NCI-H345 (cell line): ENCODE measurements at regions not wholly inside any gene's neighbourhood (a gene's known extent, or its start where the extent isn't known, plus 50 kb on each side); places are given as distances from the start of the nearest gene placed in this dataset.

Experiments used
- DNase-seq: peaks from one replicate; lab custom pipeline; 2025; lab: John Stamatoyannopoulos, UW

- no peak for DNase-seq
These were observed 76.7 kb upstream of the UNC5A start for GRCh38 chr5:176733406-176734262.

GRCh38 chr5:176734756-176735342 lies 75.5 kb upstream of the UNC5A start:
- DNase-seq = no peak

- DNase-seq = no peak
These were observed 74.7 kb upstream of the UNC5A start for GRCh38 chr5:176735383-176736265.

GRCh38 chr5:176736301-176736930 lies 73.9 kb upstream of the UNC5A start:
- no peak for DNase-seq

- DNase-seq = no peak
These were observed 73.2 kb upstream of the UNC5A start for GRCh38 chr5:176736931-176737745.

- DNase-seq = no peak
These were observed 72.4 kb upstream of the UNC5A start for GRCh38 chr5:176737746-176738636.

GRCh38 chr5:176738637-176739250 lies 71.6 kb upstream of the UNC5A start:
- no peak for DNase-seq

GRCh38 chr5:176739461-176740051 lies 70.8 kb upstream of the UNC5A start:
- DNase-seq = peak; percentile 88

- DNase-seq = peak; percentile 39
These were observed 70.1 kb upstream of the UNC5A start for GRCh38 chr5:176740131-176740701.

GRCh38 chr5:176740702-176741496 lies 69.5 kb upstream of the UNC5A start:
- peak; percentile 20 for DNase-seq

GRCh38 chr5:176741561-176742211 lies 68.7 kb upstream of the UNC5A start:
- no peak for DNase-seq

GRCh38 chr5:176742246-176743105 lies 67.9 kb upstream of the UNC5A start:
- no peak for DNase-seq

- peak; percentile 64 for DNase-seq
These were observed 67.1 kb upstream of the UNC5A start for GRCh38 chr5:176743136-176743861.

- peak; percentile 47 for DNase-seq
These were observed 66.3 kb upstream of the UNC5A start for GRCh38 chr5:176743868-176744583.

GRCh38 chr5:176744584-176744965 lies 65.8 kb upstream of the UNC5A start:
- peak; percentile 39 for DNase-seq
